Neural cell (in vitro differentiated cells): ENCODE measurements at regions not wholly inside any gene's neighbourhood (a gene's known extent, or its start where the extent isn't known, plus 50 kb on each side); places are given as distances from the start of the nearest gene placed in this dataset.

Experiments used
- EP300 ChIP-seq: fragments of 450-650 bp; conservative IDR thresholded peaks from 2 replicates; pipeline ENCODE4 v1.6.1; 2014; ENCODE audit warnings: antibody characterized with exemption, mild to moderate bottlenecking, moderate library complexity; ENCODE audit not compliant: poor library complexity, severe bottlenecking
- EZH2 ChIP-seq: fragments of 200-600, 300-800 bp; shearing (Covaris generic), sonication (generic); IDR thresholded peaks from 2 replicates; pipeline ENCODE4 v1.6.1; 2014; ENCODE audit warnings: antibody characterized with exemption, low read length, borderline replicate concordance, mild to moderate bottlenecking; ENCODE audit not compliant: insufficient read depth, poor library complexity, severe bottlenecking
- MXI1 ChIP-seq: fragments of 450-650 bp; conservative IDR thresholded peaks from 2 replicates; pipeline ENCODE4 v1.6.1; 2014; ENCODE audit warnings: antibody characterized with exemption, mild to moderate bottlenecking; ENCODE audit not compliant: poor library complexity, severe bottlenecking
- POLR2AphosphoS5 ChIP-seq: IDR thresholded peaks from 2 replicates; pipeline ENCODE4 v1.6.1; 2012
- RAD21 ChIP-seq: fragments of 450-650 bp; conservative IDR thresholded peaks from 2 replicates; pipeline ENCODE4 v1.6.1; 2014; ENCODE audit warnings: antibody characterized with exemption, mild to moderate bottlenecking, moderate library complexity
- SMC3 ChIP-seq: fragments of 450-650 bp; conservative IDR thresholded peaks from 2 replicates; pipeline ENCODE4 v1.6.1; 2014; ENCODE audit warnings: antibody characterized with exemption, mild to moderate bottlenecking, moderate library complexity; ENCODE audit not compliant: poor library complexity
- TAF1 ChIP-seq: IDR thresholded peaks from 2 replicates; pipeline ENCODE4 v1.6.1; 2012; ENCODE audit warnings: low read depth
- TF ChIP-seq, protein P1 (sequence below): fragments of 450-650 bp; IDR thresholded peaks from 2 replicates; pipeline ENCODE4 v1.5.1; 2014; ENCODE audit warnings: antibody characterized with exemption, mild to moderate bottlenecking, moderate library complexity; ENCODE audit not compliant: poor library complexity, severe bottlenecking
- TF ChIP-seq, protein P2 (sequence below): IDR thresholded peaks from 2 replicates; pipeline ENCODE4 v1.6.1; 2012; ENCODE audit warnings: borderline replicate concordance

DNA sequence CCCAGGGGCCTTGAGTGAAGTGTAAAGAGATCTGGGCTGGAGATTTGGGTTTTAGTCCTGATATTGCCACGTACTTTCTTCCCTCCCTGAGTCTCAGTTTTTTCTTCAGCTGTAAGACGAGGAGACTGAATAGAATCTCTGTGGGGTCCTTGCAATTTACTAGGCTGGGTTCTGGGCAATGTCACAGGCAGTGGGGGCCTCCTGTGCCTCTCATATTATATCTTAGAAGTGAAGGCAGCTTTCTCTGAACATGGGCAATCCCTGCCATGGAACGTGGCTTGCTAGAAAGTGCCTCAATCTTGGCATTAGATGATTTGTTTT is 62.0 kb upstream of the PTPRJ start:
- TF ChIP-seq, protein P1, sequence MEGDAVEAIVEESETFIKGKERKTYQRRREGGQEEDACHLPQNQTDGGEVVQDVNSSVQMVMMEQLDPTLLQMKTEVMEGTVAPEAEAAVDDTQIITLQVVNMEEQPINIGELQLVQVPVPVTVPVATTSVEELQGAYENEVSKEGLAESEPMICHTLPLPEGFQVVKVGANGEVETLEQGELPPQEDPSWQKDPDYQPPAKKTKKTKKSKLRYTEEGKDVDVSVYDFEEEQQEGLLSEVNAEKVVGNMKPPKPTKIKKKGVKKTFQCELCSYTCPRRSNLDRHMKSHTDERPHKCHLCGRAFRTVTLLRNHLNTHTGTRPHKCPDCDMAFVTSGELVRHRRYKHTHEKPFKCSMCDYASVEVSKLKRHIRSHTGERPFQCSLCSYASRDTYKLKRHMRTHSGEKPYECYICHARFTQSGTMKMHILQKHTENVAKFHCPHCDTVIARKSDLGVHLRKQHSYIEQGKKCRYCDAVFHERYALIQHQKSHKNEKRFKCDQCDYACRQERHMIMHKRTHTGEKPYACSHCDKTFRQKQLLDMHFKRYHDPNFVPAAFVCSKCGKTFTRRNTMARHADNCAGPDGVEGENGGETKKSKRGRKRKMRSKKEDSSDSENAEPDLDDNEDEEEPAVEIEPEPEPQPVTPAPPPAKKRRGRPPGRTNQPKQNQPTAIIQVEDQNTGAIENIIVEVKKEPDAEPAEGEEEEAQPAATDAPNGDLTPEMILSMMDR, result no peak
- TF ChIP-seq POLR2AphosphoS5 (no peak), EZH2 (no peak), EP300 (no peak), RAD21 (no peak), SMC3 (no peak), MXI1 (no peak), TAF1 (no peak)
- TF ChIP-seq, protein P2, sequence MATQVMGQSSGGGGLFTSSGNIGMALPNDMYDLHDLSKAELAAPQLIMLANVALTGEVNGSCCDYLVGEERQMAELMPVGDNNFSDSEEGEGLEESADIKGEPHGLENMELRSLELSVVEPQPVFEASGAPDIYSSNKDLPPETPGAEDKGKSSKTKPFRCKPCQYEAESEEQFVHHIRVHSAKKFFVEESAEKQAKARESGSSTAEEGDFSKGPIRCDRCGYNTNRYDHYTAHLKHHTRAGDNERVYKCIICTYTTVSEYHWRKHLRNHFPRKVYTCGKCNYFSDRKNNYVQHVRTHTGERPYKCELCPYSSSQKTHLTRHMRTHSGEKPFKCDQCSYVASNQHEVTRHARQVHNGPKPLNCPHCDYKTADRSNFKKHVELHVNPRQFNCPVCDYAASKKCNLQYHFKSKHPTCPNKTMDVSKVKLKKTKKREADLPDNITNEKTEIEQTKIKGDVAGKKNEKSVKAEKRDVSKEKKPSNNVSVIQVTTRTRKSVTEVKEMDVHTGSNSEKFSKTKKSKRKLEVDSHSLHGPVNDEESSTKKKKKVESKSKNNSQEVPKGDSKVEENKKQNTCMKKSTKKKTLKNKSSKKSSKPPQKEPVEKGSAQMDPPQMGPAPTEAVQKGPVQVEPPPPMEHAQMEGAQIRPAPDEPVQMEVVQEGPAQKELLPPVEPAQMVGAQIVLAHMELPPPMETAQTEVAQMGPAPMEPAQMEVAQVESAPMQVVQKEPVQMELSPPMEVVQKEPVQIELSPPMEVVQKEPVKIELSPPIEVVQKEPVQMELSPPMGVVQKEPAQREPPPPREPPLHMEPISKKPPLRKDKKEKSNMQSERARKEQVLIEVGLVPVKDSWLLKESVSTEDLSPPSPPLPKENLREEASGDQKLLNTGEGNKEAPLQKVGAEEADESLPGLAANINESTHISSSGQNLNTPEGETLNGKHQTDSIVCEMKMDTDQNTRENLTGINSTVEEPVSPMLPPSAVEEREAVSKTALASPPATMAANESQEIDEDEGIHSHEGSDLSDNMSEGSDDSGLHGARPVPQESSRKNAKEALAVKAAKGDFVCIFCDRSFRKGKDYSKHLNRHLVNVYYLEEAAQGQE, result no peak
